ENCODE measurements at regions not wholly inside any gene's neighbourhood (a gene's known extent, or its start where the extent isn't known, plus 50 kb on each side); places are given as distances from the start of the nearest gene placed in this dataset.
A peak's percentile ranks its signal among the peaks of the same experiment; 100 is the strongest.
"Not testable (repeated sequence)": the region's sequence is repeated elsewhere in the genome, so short reads cannot be mapped to it uniquely, and the experiment has no call there.

DNA sequence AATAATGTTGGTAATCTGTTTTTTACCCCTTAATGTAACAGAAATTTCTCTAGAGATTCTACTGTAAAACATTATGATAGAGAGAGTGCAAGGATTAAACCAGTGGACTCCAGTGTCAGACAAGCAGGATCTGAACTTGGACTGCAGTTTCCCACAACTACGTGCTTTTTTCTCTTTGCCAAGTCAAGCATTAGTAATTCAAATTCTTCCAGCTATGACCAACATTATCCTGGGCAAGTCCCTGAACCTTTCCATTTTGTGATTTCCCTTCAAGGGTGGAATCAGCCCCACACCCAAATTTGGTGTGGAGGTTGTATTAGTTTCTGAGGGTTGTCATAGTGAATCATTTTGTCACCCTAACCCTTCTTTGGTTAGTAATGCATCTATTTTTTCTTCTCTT is 482.0 kb downstream of the ZNF516 start:
- H3K27ac ChIP-seq (ENCODE audit: low read depth, low read length), result no peak overlapping the region
- H3K27me3 ChIP-seq (ENCODE audit: control insufficient read depth in 5 of 5, insufficient read depth in 4 of 5, low read length in 5 of 5), result no peaks in the 10 kb centered on the region
- H3K9me3 ChIP-seq (ENCODE audit: control insufficient read depth in 5 of 5, low read length in 5 of 5), result peaks cover 0 to 3% (median 0%) of the 10 kb centered on the region in 5 donors
- H3K4me1 ChIP-seq (ENCODE audit: control insufficient read depth in 5 of 5, insufficient read depth in 5 of 5, low read length in 5 of 5), result no peaks in the 10 kb centered on the region
- no peak overlapping the region for H3K4me3 ChIP-seq (ENCODE audit: low read depth in 1 of 5, low read length in 5 of 5)
- no peak overlapping the region for H3K9ac ChIP-seq (ENCODE audit: low read length in 5 of 5)
- no peaks in the 10 kb centered on the region for H3K36me3 ChIP-seq (ENCODE audit: control insufficient read depth in 5 of 5, insufficient read depth in 5 of 5, low read length in 5 of 5)

DNA sequence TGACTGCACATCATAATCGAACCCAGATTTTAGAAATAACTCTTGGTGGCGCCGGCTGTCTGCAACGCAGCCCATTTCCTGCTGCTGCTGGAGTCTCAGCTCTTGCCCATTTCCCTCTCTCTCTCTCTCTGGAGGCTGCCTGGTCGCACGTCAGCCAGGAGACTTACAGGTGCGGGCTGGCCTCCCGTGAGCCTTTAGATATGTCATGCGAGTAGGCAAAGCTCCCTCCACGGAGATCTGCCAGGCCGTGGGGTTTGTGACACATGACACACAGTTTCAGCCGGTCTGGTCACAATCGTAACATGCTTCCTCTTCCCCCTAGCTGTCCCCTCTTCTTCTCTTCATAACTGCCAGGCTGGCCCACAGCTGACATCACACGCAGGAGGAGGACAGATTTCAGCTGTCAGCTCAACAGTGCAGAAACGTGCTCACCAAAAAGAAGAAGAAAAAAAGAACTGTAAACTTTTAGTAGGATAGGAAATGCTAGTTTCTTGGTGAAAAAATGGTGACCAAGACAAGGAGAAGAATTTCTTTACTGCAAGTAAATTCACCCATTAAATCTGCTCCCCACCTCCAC is 489.3 kb downstream of the ZNF516 start:
- no peak overlapping the region for H3K27ac ChIP-seq (ENCODE audit: low read depth, low read length)
- no peaks in the 10 kb centered on the region for H3K27me3 ChIP-seq (ENCODE audit: control insufficient read depth in 5 of 5, insufficient read depth in 4 of 5, low read length in 5 of 5)
- H3K9ac ChIP-seq (ENCODE audit: low read length in 5 of 5), result peak overlapping the region in 1 of 5 donors; percentile 11
- no peaks in the 10 kb centered on the region for H3K36me3 ChIP-seq (ENCODE audit: control insufficient read depth in 5 of 5, insufficient read depth in 5 of 5, low read length in 5 of 5)
- peaks cover 0 to 6% (median 4%) of the 10 kb centered on the region in 5 donors for H3K4me1 ChIP-seq (ENCODE audit: control insufficient read depth in 5 of 5, insufficient read depth in 5 of 5, low read length in 5 of 5)
- no peaks in the 10 kb centered on the region for H3K9me3 ChIP-seq (ENCODE audit: control insufficient read depth in 5 of 5, low read length in 5 of 5)
- peak overlapping the region in 3 of 5 donors; percentile 2 to 53 (median 42) for H3K4me3 ChIP-seq (ENCODE audit: low read depth in 1 of 5, low read length in 5 of 5)

DNA sequence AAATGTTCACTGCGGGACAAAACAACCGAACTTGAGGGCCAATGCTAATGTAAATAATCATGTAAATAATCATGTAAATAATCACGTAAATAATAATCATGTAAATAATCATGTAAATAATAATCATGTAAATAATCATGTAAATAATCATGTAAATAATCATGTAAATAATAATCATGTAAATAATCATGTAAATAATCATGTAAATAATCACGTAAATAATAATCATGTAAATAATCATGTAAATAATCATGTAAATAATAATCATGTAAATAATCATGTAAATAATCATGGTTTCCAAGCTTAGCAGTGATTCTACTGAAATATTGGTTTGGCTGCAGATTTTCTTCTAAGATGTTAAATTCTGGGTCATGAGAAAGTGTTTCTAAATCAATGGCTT is 507.1 kb downstream of the ZNF516 start:
- not testable (repeated sequence) for H3K4me3 ChIP-seq (ENCODE audit: low read depth in 1 of 5, low read length in 5 of 5); H3K27ac ChIP-seq (ENCODE audit: low read depth, low read length); H3K36me3 ChIP-seq (ENCODE audit: control insufficient read depth in 5 of 5, insufficient read depth in 5 of 5, low read length in 5 of 5); H3K4me1 ChIP-seq (ENCODE audit: control insufficient read depth in 5 of 5, insufficient read depth in 5 of 5, low read length in 5 of 5); H3K9ac ChIP-seq (ENCODE audit: low read length in 5 of 5); H3K27me3 ChIP-seq (ENCODE audit: control insufficient read depth in 5 of 5, insufficient read depth in 4 of 5, low read length in 5 of 5); H3K9me3 ChIP-seq (ENCODE audit: control insufficient read depth in 5 of 5, low read length in 5 of 5)

DNA sequence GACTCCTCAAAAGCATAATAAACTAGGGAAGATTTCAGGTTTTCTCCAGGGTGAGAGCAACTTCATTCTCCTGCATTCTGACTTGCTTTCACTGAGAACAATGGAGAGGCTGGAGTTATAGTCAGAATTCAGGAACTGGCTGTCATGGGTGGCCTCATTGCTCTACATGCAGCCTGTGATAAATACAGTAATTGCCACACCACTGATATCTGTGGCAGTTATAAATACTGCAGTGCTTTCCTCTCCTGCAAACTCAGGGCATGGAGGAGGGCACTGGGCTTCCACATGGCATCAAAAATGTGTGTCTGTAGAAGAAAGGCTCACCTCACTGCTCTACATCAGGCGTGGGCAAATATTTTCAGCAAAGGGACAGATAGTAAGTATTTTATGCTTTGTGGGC is 510.2 kb downstream of the ZNF516 start:
- no peaks in the 10 kb centered on the region for H3K4me1 ChIP-seq (ENCODE audit: control insufficient read depth in 5 of 5, insufficient read depth in 5 of 5, low read length in 5 of 5)
- H3K9me3 ChIP-seq (ENCODE audit: control insufficient read depth in 5 of 5, low read length in 5 of 5), result peaks cover 0 to 9% (median 0%) of the 10 kb centered on the region in 5 donors
- no peaks in the 10 kb centered on the region for H3K36me3 ChIP-seq (ENCODE audit: control insufficient read depth in 5 of 5, insufficient read depth in 5 of 5, low read length in 5 of 5)
- no peak overlapping the region for H3K9ac ChIP-seq (ENCODE audit: low read length in 5 of 5)
- no peak overlapping the region for H3K4me3 ChIP-seq (ENCODE audit: low read depth in 1 of 5, low read length in 5 of 5)
- H3K27me3 ChIP-seq (ENCODE audit: control insufficient read depth in 5 of 5, insufficient read depth in 4 of 5, low read length in 5 of 5), result no peaks in the 10 kb centered on the region
- H3K27ac ChIP-seq (ENCODE audit: low read depth, low read length), result no peak overlapping the region

DNA sequence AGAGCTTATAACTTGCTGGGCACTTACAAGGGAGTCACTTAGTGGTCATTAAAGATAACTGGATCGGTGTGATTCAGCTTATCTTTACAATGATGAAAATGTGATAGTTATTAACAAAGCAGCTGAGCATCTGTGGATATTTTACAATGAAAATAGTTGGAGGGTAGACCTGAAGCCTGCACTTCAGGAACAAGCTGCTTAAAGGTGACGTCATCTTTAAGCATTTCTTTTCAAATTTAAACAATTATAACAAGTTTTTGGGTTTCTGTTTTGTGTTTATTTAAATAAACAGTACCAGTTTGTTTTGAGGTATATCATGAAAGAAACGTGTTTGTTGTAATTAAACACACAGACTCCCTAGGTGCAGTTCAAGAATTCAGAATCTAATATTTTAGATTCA is 513.9 kb downstream of the ZNF516 start:
- no peak overlapping the region for H3K27ac ChIP-seq (ENCODE audit: low read depth, low read length)
- no peak overlapping the region for H3K4me3 ChIP-seq (ENCODE audit: low read depth in 1 of 5, low read length in 5 of 5)
- H3K4me1 ChIP-seq (ENCODE audit: control insufficient read depth in 5 of 5, insufficient read depth in 5 of 5, low read length in 5 of 5), result no peaks in the 10 kb centered on the region
- no peaks in the 10 kb centered on the region for H3K27me3 ChIP-seq (ENCODE audit: control insufficient read depth in 5 of 5, insufficient read depth in 4 of 5, low read length in 5 of 5)
- H3K36me3 ChIP-seq (ENCODE audit: control insufficient read depth in 5 of 5, insufficient read depth in 5 of 5, low read length in 5 of 5), result no peaks in the 10 kb centered on the region
- peaks cover 0 to 4% (median 0%) of the 10 kb centered on the region in 5 donors for H3K9me3 ChIP-seq (ENCODE audit: control insufficient read depth in 5 of 5, low read length in 5 of 5)
- no peak overlapping the region for H3K9ac ChIP-seq (ENCODE audit: low read length in 5 of 5)

DNA sequence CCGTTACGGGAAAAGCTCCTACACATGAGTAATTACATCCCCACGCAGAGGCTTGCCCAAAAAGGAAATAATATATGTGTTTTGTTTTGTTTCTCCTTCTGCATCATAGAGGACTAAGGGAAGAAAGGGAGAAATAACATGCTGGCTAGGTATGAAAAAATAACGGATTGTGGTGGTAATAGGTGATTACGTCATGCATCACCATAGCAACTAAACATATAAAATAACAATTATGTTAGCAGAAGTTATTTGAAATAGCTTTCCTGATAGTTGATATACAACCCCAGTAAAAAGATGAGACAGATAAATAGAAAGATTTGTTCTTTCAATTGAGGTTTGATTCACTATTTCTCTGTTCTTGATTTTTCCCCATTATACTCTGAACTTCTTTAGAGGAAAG is 518.0 kb downstream of the ZNF516 start:
- H3K4me3 ChIP-seq (ENCODE audit: low read depth in 1 of 5, low read length in 5 of 5), result no peak overlapping the region
- H3K27ac ChIP-seq (ENCODE audit: low read depth, low read length), result no peak overlapping the region
- H3K36me3 ChIP-seq (ENCODE audit: control insufficient read depth in 5 of 5, insufficient read depth in 5 of 5, low read length in 5 of 5), result no peaks in the 10 kb centered on the region
- no peaks in the 10 kb centered on the region for H3K4me1 ChIP-seq (ENCODE audit: control insufficient read depth in 5 of 5, insufficient read depth in 5 of 5, low read length in 5 of 5)
- no peak overlapping the region for H3K9ac ChIP-seq (ENCODE audit: low read length in 5 of 5)
- H3K27me3 ChIP-seq (ENCODE audit: control insufficient read depth in 5 of 5, insufficient read depth in 4 of 5, low read length in 5 of 5), result no peaks in the 10 kb centered on the region
- H3K9me3 ChIP-seq (ENCODE audit: control insufficient read depth in 5 of 5, low read length in 5 of 5), result no peaks in the 10 kb centered on the region

DNA sequence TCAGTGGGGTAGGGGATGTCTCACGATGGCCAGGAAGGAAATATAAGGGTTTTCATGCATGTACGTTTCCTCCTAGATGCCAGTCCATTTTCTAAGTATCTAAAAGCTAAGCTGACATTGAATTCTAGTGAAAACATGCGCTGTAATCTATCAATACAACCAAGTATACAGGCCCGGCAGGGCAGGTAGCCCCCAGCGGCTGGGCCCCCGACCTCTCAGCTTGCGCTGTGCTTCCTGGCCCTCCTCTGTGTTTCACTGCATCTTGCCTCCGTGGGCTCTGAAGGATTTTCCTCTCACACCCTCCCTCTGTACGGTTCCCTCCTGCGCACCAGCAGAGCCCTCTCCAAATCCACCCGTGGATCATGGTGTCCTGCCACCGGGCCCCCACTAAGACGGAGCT is 524.8 kb downstream of the ZNF516 start:
- Histone ChIP-seq H3K4me3 (ENCODE audit: low read depth in 1 of 5, low read length in 5 of 5) (no peak overlapping the region), H3K27me3 (ENCODE audit: control insufficient read depth in 5 of 5, insufficient read depth in 4 of 5, low read length in 5 of 5) (no peaks in the 10 kb centered on the region), H3K4me1 (ENCODE audit: control insufficient read depth in 5 of 5, insufficient read depth in 5 of 5, low read length in 5 of 5) (no peaks in the 10 kb centered on the region), H3K9me3 (ENCODE audit: control insufficient read depth in 5 of 5, low read length in 5 of 5) (no peaks in the 10 kb centered on the region), H3K9ac (ENCODE audit: low read length in 5 of 5) (no peak overlapping the region), H3K27ac (ENCODE audit: low read depth, low read length) (no peak overlapping the region), H3K36me3 (ENCODE audit: control insufficient read depth in 5 of 5, insufficient read depth in 5 of 5, low read length in 5 of 5) (no peaks in the 10 kb centered on the region)

DNA sequence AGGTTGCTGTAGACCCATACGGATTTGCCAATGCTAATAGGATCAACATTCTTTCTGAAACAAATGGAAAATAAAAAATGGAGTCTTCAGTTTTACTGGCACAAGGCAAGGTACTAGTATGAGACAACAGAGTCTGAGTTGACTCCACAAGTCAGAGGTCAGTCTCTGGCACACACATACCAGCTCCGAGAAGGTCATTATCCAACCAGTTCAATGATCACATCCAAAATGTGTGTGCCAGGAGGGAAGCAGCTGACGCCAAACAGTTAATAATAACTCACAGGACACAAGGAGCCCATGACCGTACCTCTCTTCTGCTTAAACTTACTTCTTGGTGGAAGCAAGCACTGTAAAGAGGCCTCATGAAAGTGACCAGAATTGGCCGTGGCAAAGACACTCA is 528.6 kb downstream of the ZNF516 start:
- no peak overlapping the region for H3K4me3 ChIP-seq (ENCODE audit: low read depth in 1 of 5, low read length in 5 of 5)
- no peak overlapping the region for H3K9ac ChIP-seq (ENCODE audit: low read length in 5 of 5)
- H3K9me3 ChIP-seq (ENCODE audit: control insufficient read depth in 5 of 5, low read length in 5 of 5), result no peaks in the 10 kb centered on the region
- H3K36me3 ChIP-seq (ENCODE audit: control insufficient read depth in 5 of 5, insufficient read depth in 5 of 5, low read length in 5 of 5), result no peaks in the 10 kb centered on the region
- no peak overlapping the region for H3K27ac ChIP-seq (ENCODE audit: low read depth, low read length)
- H3K27me3 ChIP-seq (ENCODE audit: control insufficient read depth in 5 of 5, insufficient read depth in 4 of 5, low read length in 5 of 5), result no peaks in the 10 kb centered on the region
- no peaks in the 10 kb centered on the region for H3K4me1 ChIP-seq (ENCODE audit: control insufficient read depth in 5 of 5, insufficient read depth in 5 of 5, low read length in 5 of 5)

DNA sequence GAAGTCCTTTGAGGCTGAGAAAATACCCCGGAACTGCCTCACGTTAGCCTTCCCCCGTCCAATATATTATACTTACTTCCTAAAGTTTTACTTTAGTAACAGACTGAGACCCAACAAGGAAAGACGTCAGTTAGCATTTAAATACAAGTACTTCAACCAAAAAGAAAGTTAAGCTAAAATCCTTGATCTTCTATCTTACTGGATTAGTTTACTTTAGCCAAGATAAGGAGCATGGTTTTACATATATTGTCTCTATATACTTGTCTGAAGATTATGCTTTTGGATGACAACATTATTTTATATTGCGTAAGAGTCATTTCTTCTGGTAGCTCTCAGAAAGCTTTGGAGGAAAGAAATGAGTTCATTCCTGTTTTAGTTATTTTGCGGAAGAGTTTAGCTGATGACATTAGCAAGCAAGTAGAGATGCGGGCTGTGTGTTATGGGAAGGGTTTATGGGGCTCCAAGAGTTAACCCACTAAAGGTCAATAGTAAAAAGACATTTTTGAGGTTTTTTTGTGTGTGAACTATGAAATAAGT is 532.9 kb downstream of the ZNF516 start:
- H3K4me1 ChIP-seq (ENCODE audit: control insufficient read depth in 5 of 5, insufficient read depth in 5 of 5, low read length in 5 of 5), result no peaks in the 10 kb centered on the region
- no peaks in the 10 kb centered on the region for H3K36me3 ChIP-seq (ENCODE audit: control insufficient read depth in 5 of 5, insufficient read depth in 5 of 5, low read length in 5 of 5)
- H3K9me3 ChIP-seq (ENCODE audit: control insufficient read depth in 5 of 5, low read length in 5 of 5), result peaks cover 0 to 5% (median 0%) of the 10 kb centered on the region in 5 donors
- no peaks in the 10 kb centered on the region for H3K27me3 ChIP-seq (ENCODE audit: control insufficient read depth in 5 of 5, insufficient read depth in 4 of 5, low read length in 5 of 5)
- no peak overlapping the region for H3K27ac ChIP-seq (ENCODE audit: low read depth, low read length)
- H3K9ac ChIP-seq (ENCODE audit: low read length in 5 of 5), result no peak overlapping the region
- no peak overlapping the region for H3K4me3 ChIP-seq (ENCODE audit: low read depth in 1 of 5, low read length in 5 of 5)

DNA sequence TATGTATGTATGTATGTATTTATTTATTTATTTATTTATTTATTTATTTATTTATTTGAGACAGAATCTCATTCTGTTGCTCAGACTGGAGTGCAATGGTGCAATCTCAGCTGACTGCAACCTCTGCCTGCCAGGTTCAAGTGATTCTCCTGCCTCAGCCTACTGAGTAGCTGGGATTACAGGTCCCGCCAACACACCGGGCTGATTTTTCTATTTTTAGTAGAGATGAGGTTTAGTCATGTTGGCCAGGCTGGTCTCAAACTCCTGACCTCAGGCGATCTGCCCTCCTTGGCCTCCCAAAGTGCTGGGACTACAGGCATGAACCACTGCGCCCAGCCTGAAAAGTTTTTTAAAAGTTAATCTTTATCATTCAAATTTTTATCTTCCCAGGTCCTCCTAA is 532.9 kb upstream of the SMIM21 start:
- not testable (repeated sequence) for H3K9ac ChIP-seq (ENCODE audit: low read length in 5 of 5)

More for the DNA sequence above, 532.9 kb upstream of the SMIM21 start:
- H3K4me1 ChIP-seq (ENCODE audit: control insufficient read depth in 5 of 5, insufficient read depth in 5 of 5, low read length in 5 of 5); H3K4me3 ChIP-seq (ENCODE audit: low read depth in 1 of 5, low read length in 5 of 5); H3K27me3 ChIP-seq (ENCODE audit: control insufficient read depth in 5 of 5, insufficient read depth in 4 of 5, low read length in 5 of 5); H3K27ac ChIP-seq (ENCODE audit: low read depth, low read length); H3K36me3 ChIP-seq (ENCODE audit: control insufficient read depth in 5 of 5, insufficient read depth in 5 of 5, low read length in 5 of 5); H3K9me3 ChIP-seq (ENCODE audit: control insufficient read depth in 5 of 5, low read length in 5 of 5): not testable (repeated sequence)
